CD14-positive monocyte (primary cell): ENCODE measurements at regions not wholly inside any gene's neighbourhood (a gene's known extent, or its start where the extent isn't known, plus 50 kb on each side); places are given as distances from the start of the nearest gene placed in this dataset.

Experiments used
- DNase-seq, 3 donors: peaks; one replicate each; pipeline ENCODE4 v3.0.0-alpha.2; 2011 to 2022
- H2AFZ ChIP-seq: 2 replicates; pipeline ENCODE4 v1.6.0; 2012; ENCODE audit warnings: mild to moderate bottlenecking, low read depth, low read length, inconsistent platforms; ENCODE audit not compliant: insufficient read depth, poor library complexity, severe bottlenecking
- H3K27ac ChIP-seq, 2 donors: 1 replicate in 1 of 2; 2 replicates in 1 of 2; pipeline ENCODE4 v1.5.1; 2012 to 2013; ENCODE audit warnings: low read length in 2 of 2, control low read depth in 1 of 2, inconsistent platforms in 1 of 2, low read depth in 1 of 2, mild to moderate bottlenecking in 1 of 2
- H3K27me3 ChIP-seq, 2 donors: one replicate each; pipeline versions ENCODE4 v1.6.0 to v1.6.1; 2011 to 2013; ENCODE audit warnings: low read length in 2 of 2; ENCODE audit not compliant: control insufficient read depth in 2 of 2, insufficient read depth in 2 of 2
- H3K36me3 ChIP-seq, 2 donors: replicated peaks in 1 of 2; 1 replicate in 1 of 2; 2 replicates in 1 of 2; pipeline versions ENCODE4 v1.5.1 to v1.6.1; 2012 to 2013; ENCODE audit warnings: low read length in 2 of 2, control low read depth in 1 of 2, inconsistent platforms in 1 of 2, mild to moderate bottlenecking in 1 of 2; ENCODE audit not compliant: insufficient read depth in 2 of 2, control insufficient read depth in 1 of 2
- H3K4me1 ChIP-seq, 2 donors: 1 replicate in 1 of 2; 2 replicates in 1 of 2; pipeline versions ENCODE4 v1.5.1 to v1.6.1; 2012 to 2013; ENCODE audit warnings: low read length in 2 of 2, control low read depth in 1 of 2, inconsistent platforms in 1 of 2, mild to moderate bottlenecking in 1 of 2, moderate library complexity in 1 of 2; ENCODE audit not compliant: insufficient read depth in 2 of 2, control insufficient read depth in 1 of 2
- H3K4me2 ChIP-seq: replicated peaks from 2 replicates; pipeline ENCODE3; 2012; ENCODE audit warnings: low read length, moderate library complexity, mild to moderate bottlenecking; ENCODE audit not compliant: poor library complexity, severe bottlenecking; ENCODE audit errors: extremely low read depth
- H3K4me3 ChIP-seq, 3 experiments: fragments of 200-600 bp in 1 of 3; sonication (generic) in 1 of 3; replicated peaks in 1 of 3; 1 replicate in 2 of 3; 2 replicates in 1 of 3; pipeline ENCODE4 v1.5.1; 2011 to 2013; ENCODE audit warnings: low read length in 3 of 3, mild to moderate bottlenecking in 3 of 3, control low read depth in 2 of 3, low read depth in 2 of 3, inconsistent platforms in 1 of 3, moderate library complexity in 1 of 3
- H3K79me2 ChIP-seq: 2 replicates; pipeline ENCODE4 v1.6.0; 2012; ENCODE audit warnings: mild to moderate bottlenecking, control low read depth, inconsistent platforms, low read length, moderate library complexity; ENCODE audit not compliant: insufficient read depth
- H3K9ac ChIP-seq: 2 replicates; pipeline ENCODE4 v1.6.0; 2017; ENCODE audit warnings: low read length, mild to moderate bottlenecking; ENCODE audit not compliant: insufficient read depth, poor library complexity, severe bottlenecking
- H3K9me3 ChIP-seq, 2 donors: replicated peaks in 1 of 2; 1 replicate in 1 of 2; 2 replicates in 1 of 2; pipeline versions ENCODE4 v1.5.1 to v1.6.1; 2012 to 2013; ENCODE audit warnings: low read length in 2 of 2, control low read depth in 1 of 2; ENCODE audit not compliant: control insufficient read depth in 1 of 2, insufficient read depth in 1 of 2
- H4K20me1 ChIP-seq: 2 replicates; pipeline ENCODE4 v1.6.0; 2012; ENCODE audit warnings: mild to moderate bottlenecking, low read length, control low read depth, moderate library complexity; ENCODE audit not compliant: insufficient read depth
- H3K27ac Mint-ChIP-seq, 7 donors: one replicate each; pipeline ENCODE4 v1.8.0; 2020; ENCODE audit warnings: mild to moderate bottlenecking in 7 of 7, mixed read lengths in 7 of 7, moderate library complexity in 6 of 7, inconsistent platforms in 2 of 7
- H3K27me3 Mint-ChIP-seq, 3 donors: one replicate each; pipeline ENCODE4 v1.8.0; 2021 to 2022; ENCODE audit warnings: low read depth in 3 of 3, mild to moderate bottlenecking in 3 of 3, mixed read lengths in 3 of 3, moderate library complexity in 3 of 3, inconsistent platforms in 1 of 3
- H3K36me3 Mint-ChIP-seq, 2 donors: one replicate each; pipeline ENCODE4 v1.8.0; 2020; ENCODE audit warnings: mixed read lengths in 2 of 2, inconsistent platforms in 1 of 2, mild to moderate bottlenecking in 1 of 2
- H3K4me1 Mint-ChIP-seq: one replicate; pipeline ENCODE4 v1.8.0; 2020; ENCODE audit warnings: mild to moderate bottlenecking, mixed read lengths
- H3K4me3 Mint-ChIP-seq, 2 donors: one replicate each; pipeline ENCODE4 v1.8.0; 2020; ENCODE audit warnings: mild to moderate bottlenecking in 2 of 2, mixed read lengths in 2 of 2, moderate library complexity in 1 of 2
- H3K9me3 Mint-ChIP-seq, 7 donors: one replicate each; pipeline ENCODE4 v1.8.0; 2020 to 2022; ENCODE audit warnings: mixed read lengths in 7 of 7, mild to moderate bottlenecking in 6 of 7, moderate library complexity in 6 of 7, inconsistent platforms in 2 of 7
- WGBS: methylation state at CpG from one replicate; pipeline ENCODE4 v1.1.5; 2013; ENCODE audit warnings: missing lambda C conversion rate; ENCODE audit not compliant: insufficient coverage; 5-methylcytosine and 5-hydroxymethylcytosine counted together
- intact Hi-C, 2 donors: fragments of 100-400 bp; cut with micrococcal nuclease; formaldehyde crosslinking; loops; one replicate each; pipeline versions ENCODE4 v1.15.0 to v1.15.1; 2023
- TF ChIP-seq, protein P1 (sequence below): fragments of 200-600 bp; IDR thresholded peaks from one replicate; pipeline ENCODE4 v1.8.0; 2022; ENCODE audit warnings: antibody characterized with exemption, mild to moderate bottlenecking

- H3K79me2 ChIP-seq, result no peaks in the 10 kb centered on the region
- no peaks in the 10 kb centered on the region for H3K36me3 ChIP-seq
- H4K20me1 ChIP-seq, result no peaks in the 10 kb centered on the region
- H3K9ac ChIP-seq, result no peak overlapping the region
- no peak overlapping the region for H3K4me2 ChIP-seq
- Mint-ChIP-seq H3K9me3 (peaks cover 0 to 11% (median 2%) of the 10 kb centered on the region in 7 donors), H3K4me3 (no peak overlapping the region), H3K27me3 (peaks cover 0 to 2% (median 0%) of the 10 kb centered on the region in 3 donors), H3K36me3 (no peaks in the 10 kb centered on the region), H3K4me1 (no peaks in the 10 kb centered on the region), H3K27ac (no peak overlapping the region)
- no peak overlapping the region for H3K27ac ChIP-seq
- no peaks in the 10 kb centered on the region for H3K4me1 ChIP-seq
- H3K4me3 ChIP-seq, result no peak overlapping the region
- intact Hi-C loops, result no loop called here
- H2AFZ ChIP-seq, result no peak overlapping the region
- no peaks in the 10 kb centered on the region for H3K9me3 ChIP-seq
- WGBS, result 80% methylated on average over 2 of the region's 2 CpGs
- H3K27me3 ChIP-seq, result no peaks in the 10 kb centered on the region
- TF ChIP-seq, protein P1, sequence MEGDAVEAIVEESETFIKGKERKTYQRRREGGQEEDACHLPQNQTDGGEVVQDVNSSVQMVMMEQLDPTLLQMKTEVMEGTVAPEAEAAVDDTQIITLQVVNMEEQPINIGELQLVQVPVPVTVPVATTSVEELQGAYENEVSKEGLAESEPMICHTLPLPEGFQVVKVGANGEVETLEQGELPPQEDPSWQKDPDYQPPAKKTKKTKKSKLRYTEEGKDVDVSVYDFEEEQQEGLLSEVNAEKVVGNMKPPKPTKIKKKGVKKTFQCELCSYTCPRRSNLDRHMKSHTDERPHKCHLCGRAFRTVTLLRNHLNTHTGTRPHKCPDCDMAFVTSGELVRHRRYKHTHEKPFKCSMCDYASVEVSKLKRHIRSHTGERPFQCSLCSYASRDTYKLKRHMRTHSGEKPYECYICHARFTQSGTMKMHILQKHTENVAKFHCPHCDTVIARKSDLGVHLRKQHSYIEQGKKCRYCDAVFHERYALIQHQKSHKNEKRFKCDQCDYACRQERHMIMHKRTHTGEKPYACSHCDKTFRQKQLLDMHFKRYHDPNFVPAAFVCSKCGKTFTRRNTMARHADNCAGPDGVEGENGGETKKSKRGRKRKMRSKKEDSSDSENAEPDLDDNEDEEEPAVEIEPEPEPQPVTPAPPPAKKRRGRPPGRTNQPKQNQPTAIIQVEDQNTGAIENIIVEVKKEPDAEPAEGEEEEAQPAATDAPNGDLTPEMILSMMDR, result no peak
- no peak for DNase-seq
Observed at GRCh38 chr11:23453522-23453921, 593.2 kb upstream of the CCDC179 start.

DNA sequence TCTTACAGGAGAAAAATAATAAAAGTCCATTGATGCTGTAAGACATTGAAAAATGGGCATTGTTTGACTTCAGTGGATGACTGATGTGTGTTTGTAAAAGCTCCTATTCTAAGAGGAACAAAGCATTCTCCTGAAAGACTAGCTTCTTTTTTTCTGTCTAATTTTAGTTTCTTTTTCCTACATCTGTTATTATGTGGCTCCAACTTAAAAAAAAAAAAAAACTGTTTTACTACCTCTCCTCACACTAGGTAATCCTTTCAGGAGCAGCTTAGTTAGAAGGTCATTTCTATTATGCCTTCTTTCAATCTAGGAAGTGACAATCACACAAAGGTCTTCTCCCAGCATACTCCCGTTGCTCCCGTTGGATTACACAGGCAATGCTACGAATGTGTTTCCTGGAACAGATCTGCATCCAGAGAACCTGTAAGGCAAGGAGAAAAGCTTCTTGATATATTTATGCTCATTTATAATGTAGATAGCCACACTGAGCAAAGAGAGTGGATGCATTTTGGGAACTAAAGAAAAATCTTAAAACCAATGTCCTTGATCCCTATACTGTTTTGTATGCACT lies 595.1 kb upstream of the CCDC179 start:
- Histone ChIP-seq H4K20me1 (no peaks in the 10 kb centered on the region), H3K9me3 (no peaks in the 10 kb centered on the region), H3K9ac (no peak overlapping the region), H3K36me3 (no peaks in the 10 kb centered on the region), H3K4me1 (no peaks in the 10 kb centered on the region), H3K4me2 (no peak overlapping the region), H3K79me2 (no peaks in the 10 kb centered on the region), H3K27ac (no peak overlapping the region), H3K27me3 (no peaks in the 10 kb centered on the region), H3K4me3 (no peak overlapping the region), H2AFZ (no peak overlapping the region)
- intact Hi-C loops, result no loop called here
- H3K27ac Mint-ChIP-seq, result no peak overlapping the region
- H3K4me3 Mint-ChIP-seq, result no peak overlapping the region
- no peaks in the 10 kb centered on the region for H3K36me3 Mint-ChIP-seq
- H3K9me3 Mint-ChIP-seq, result peaks cover 0 to 11% (median 2%) of the 10 kb centered on the region in 7 donors
- WGBS, result no CpG with 5 or more reads among the region's 3 CpGs
- H3K4me1 Mint-ChIP-seq, result no peaks in the 10 kb centered on the region
- TF ChIP-seq, protein P1, result no peak
- H3K27me3 Mint-ChIP-seq, result peaks cover 0 to 2% (median 0%) of the 10 kb centered on the region in 3 donors
- DNase-seq, result no peak
